Panc1 (cell line): ENCODE measurements at regions not wholly inside any gene's neighbourhood (a gene's known extent, or its start where the extent isn't known, plus 50 kb on each side); places are given as distances from the start of the nearest gene placed in this dataset.

Experiments used
- CTCF ChIP-seq: fragments of 450-650 bp; IDR thresholded peaks from 2 replicates; pipeline ENCODE4 v1.5.1; 2017; ENCODE audit warnings: mild to moderate bottlenecking
- POLR2AphosphoS5 ChIP-seq: IDR thresholded peaks from 2 replicates; pipeline ENCODE4 v1.6.1; 2012; ENCODE audit warnings: mild to moderate bottlenecking, low read depth, low read length, moderate library complexity
- SIN3A ChIP-seq: IDR thresholded peaks from 2 replicates; pipeline ENCODE4 v1.6.1; 2012; ENCODE audit warnings: low read depth, mild to moderate bottlenecking, low read length, moderate library complexity, borderline replicate concordance; ENCODE audit not compliant: insufficient read depth
- TF ChIP-seq, protein P1 (sequence below), 2 experiments: IDR thresholded peaks; 2 replicates each; pipeline ENCODE4 v1.6.1; 2011 to 2012; ENCODE audit warnings: low read depth in 2 of 2, control low read depth in 1 of 2, low read length in 1 of 2, mild to moderate bottlenecking in 1 of 2, moderate library complexity in 1 of 2; ENCODE audit not compliant: insufficient read depth in 1 of 2

GRCh38 chr10:36837416-36837815, 288.0 kb upstream of the ANKRD30A start:
- no peak for TF ChIP-seq CTCF
- no peak for TF ChIP-seq POLR2AphosphoS5
- TF ChIP-seq, protein P1, sequence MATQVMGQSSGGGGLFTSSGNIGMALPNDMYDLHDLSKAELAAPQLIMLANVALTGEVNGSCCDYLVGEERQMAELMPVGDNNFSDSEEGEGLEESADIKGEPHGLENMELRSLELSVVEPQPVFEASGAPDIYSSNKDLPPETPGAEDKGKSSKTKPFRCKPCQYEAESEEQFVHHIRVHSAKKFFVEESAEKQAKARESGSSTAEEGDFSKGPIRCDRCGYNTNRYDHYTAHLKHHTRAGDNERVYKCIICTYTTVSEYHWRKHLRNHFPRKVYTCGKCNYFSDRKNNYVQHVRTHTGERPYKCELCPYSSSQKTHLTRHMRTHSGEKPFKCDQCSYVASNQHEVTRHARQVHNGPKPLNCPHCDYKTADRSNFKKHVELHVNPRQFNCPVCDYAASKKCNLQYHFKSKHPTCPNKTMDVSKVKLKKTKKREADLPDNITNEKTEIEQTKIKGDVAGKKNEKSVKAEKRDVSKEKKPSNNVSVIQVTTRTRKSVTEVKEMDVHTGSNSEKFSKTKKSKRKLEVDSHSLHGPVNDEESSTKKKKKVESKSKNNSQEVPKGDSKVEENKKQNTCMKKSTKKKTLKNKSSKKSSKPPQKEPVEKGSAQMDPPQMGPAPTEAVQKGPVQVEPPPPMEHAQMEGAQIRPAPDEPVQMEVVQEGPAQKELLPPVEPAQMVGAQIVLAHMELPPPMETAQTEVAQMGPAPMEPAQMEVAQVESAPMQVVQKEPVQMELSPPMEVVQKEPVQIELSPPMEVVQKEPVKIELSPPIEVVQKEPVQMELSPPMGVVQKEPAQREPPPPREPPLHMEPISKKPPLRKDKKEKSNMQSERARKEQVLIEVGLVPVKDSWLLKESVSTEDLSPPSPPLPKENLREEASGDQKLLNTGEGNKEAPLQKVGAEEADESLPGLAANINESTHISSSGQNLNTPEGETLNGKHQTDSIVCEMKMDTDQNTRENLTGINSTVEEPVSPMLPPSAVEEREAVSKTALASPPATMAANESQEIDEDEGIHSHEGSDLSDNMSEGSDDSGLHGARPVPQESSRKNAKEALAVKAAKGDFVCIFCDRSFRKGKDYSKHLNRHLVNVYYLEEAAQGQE (IDR thresholded peaks at IDR 0.05; ENCODE audit: insufficient read depth in 1 of 2, low read depth in 2 of 2, low read length in 1 of 2): no peak
- TF ChIP-seq SIN3A: no peak
